ENCODE measurements at regions not wholly inside any gene's neighbourhood (a gene's known extent, or its start where the extent isn't known, plus 50 kb on each side); places are given as distances from the start of the nearest gene placed in this dataset.

DNA sequence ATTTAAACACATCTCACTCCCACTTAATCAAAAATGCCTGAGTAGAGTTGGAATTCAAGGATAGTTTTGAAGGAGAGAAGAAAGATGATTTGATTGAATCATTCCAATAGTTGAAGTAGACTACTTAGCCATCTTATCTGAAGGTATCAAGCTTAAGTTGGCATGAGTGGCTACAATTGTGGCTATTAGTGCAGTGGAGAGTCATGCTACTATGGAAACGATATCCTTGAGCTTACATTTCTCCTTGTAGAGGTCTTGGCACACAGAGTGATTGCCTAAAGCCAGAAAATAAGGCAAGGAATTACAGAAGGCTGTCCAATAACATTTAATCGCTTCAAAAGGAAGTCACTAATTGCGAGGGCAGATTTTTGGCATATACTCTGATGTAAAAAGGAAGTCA lies 1022.7 kb downstream of the IGSF11 start:
- no peak for DNase-seq

DNA sequence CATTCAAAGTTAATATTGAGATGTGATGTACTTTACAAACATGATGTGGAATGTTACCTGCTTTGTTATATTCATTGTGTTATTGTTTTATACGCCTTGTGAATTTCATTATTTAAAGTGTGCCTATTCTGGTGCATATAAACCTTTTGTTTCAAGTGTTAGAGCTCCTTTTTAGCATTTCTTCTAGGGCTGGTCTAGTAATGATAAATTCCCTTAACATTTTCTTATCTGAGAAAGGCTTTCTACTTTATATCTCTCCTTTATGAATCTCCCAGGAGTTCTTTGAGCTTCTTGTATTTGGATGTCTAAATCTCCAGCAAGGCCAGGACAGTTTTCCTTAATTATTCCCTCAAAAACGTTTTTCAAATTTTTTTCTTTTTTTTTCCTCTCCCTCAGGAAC lies 1005.6 kb downstream of the IGSF11 start:
- no peak for DNase-seq

DNA sequence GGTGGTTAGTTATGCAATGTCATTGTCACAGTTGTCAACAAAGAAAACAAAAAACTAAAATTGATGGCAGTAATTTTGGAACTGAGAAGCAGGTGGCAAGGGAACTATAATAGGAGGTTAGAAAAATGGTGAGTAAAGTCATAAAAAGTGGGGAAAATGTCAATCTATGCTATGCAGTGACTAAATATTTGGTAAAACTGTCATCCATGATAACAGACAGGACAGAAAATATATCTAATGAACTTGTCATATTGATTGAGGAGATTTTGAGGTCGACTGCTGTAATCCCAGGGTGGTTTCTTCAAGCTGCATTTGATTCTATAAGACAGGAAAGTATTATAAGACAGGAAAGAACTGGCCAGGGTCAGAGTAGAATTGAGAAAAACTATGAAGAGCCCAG lies 998.4 kb downstream of the IGSF11 start:
- no peak for DNase-seq

DNA sequence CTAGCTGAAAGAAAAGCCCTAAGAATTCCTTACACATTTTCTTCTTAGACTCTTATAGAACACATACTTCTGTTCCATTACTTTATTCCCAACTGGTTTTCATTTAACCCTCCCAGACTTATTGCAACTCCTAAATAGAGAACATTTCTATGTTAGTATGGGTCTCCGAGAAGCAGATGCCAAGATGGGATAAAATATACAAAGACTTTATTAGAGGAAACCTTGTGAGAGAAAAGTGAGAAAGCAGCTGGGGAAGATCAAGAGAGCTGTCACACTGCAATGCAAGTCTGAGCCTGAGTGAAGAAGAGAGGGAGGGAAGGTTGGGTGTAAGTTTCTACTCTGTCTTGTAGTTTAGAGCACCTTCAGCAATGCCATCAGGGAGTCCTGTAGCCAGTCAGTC lies 979.3 kb downstream of the IGSF11 start:
- no peak for DNase-seq

DNA sequence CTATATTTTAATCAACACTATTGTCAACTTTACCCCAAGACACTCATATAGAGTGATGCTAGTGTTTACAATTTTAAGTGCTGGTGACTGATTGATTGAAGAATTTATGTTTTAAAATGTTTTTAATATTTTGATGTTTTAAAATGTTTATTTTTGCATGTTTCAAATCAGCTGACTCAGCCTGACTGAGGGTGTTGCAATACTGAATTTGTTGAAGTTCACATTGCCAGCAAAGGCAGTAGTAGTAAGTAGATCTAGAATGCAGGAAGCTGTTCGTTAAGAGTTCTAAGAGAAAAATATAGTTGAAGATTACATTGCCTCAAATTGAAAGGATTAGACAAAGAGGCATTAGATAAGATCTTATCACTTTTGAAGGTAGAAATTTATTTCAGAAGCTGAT lies 977.6 kb downstream of the IGSF11 start:
- DNase-seq = no peak

DNA sequence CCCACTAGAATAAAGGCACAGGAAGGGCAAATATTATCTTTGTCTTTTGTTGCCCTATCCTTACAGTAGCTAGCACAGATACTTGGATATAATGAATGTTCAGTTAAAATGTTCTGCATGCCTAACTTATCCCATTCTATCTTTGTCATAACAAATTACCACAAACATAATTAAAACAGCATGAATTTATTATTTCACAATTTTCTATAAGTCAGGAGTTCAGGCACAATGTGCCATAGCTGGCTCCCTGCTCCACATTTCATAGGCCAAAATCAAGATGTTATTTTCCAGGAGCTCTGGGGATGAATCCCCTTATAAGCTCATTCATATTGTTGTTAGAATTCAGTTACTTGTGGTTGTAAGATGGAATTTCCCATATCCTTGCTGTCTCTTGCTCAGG lies 975.5 kb downstream of the IGSF11 start:
- DNase-seq = no peak

DNA sequence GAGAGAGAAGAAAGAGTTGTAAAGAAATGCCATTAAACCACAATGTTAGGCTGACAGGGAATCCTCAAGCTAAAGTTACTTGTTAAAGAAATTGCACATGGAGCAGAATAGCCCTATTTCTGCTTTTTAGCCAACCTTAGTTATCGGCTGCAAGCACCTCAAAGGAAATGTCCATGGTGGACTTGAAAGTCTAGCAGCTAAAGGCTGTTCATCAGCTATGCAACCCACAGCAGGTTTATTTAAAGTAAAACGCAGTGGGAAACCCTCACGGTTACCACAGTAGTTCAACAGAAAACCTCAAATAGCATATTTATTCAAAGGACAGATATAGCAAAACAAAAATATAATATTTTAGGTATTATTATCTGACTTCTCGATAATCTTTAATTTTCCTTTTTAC lies 967.2 kb downstream of the IGSF11 start:
- DNase-seq = no peak

DNA sequence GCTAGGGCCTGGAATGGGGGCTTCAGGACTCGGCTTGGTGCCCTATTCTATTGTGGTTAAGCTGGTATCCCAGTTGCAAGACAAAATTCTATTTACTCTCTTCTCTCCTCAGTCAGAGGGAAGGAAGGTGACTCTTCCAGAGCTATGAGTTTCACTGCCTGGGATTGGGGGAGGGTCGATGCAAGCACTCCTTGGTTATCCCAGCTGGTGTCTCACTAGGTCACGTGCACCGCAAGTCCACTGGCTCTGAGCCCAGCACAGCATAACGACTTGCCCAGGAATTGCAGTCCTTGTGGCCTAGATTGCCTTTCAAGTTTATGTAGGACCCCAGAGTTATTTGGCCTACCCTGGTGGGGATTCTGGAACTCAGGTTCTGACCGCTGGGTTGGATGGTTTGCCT lies 958.8 kb downstream of the IGSF11 start:
- DNase-seq = no peak

DNA sequence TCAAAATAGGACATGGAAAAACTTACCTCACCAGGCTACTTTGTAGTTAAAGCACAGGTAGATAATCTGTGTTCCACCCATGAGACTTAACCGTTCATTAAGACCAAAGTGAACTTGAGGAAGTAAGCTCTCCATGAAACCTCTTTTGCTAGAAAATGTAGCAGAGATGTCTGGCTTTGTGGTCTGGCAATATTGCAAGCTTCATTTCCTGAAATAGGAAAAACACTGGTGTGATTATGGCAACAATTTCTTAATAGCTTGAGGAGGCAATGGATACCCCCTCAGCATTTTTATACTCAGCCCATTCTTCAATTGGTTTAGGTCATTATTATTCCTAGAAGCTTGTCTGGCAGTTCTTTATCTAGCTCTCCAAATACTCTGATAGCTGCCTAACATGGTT lies 957.3 kb downstream of the IGSF11 start:
- no peak for DNase-seq

DNA sequence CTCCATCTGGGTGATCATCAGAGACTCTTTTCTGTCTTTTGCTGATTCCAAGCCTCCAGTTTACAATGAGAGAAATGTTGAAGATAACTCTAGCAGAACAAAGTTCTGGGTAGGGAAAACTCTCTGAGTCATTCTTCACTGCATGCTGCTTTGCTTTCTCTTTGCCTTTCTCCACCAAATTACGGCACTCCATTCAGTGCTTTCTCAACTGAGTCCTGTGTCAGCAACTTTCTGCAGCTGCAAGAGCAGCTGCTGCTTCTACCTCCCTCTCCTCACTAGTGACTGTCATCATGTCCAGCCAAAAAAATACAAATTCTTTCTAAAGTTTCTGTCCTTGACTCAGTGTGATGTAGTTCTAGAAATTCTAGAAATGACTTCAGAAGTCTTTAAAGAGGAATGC lies 953.8 kb downstream of the IGSF11 start:
- DNase-seq = no peak

DNA sequence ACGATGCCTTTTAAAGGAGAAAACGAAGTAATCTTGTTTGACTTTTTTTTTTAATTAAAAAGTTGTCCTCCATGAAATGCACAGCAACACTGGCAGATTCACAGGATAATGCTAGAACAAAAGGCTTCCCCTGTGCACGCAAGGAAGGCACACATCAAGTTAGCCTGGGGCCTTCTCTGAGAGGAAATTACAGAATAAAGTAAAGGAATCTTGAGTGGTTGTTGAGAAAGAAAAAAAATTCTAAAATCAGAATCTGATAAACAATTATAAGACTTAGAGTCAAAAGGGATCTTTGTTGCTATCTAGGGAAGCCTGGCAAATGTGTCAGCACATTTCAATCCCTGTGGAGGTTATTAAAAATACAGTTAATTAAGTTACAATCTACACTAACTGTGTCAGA lies 946.0 kb downstream of the IGSF11 start:
- no peak for DNase-seq

DNA sequence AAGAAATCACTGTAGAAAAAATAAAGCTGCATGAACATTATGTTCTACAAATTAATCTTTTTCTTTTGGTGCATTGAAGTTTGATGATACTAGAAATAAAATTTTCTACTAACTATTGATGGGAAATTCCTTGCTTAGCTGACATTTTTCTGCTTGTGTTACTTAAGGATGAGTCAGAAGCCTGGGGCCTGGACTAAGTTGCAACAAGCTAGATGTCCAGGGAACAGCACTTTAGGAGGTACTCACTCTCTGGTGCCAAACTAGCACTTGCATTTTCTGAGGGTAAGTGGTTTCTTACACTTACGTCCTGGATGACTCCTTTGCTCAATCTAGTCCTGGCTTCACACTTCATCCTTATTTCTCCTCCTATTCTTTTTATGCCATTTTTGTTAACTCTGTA lies 945.1 kb downstream of the IGSF11 start:
- no peak for DNase-seq

DNA sequence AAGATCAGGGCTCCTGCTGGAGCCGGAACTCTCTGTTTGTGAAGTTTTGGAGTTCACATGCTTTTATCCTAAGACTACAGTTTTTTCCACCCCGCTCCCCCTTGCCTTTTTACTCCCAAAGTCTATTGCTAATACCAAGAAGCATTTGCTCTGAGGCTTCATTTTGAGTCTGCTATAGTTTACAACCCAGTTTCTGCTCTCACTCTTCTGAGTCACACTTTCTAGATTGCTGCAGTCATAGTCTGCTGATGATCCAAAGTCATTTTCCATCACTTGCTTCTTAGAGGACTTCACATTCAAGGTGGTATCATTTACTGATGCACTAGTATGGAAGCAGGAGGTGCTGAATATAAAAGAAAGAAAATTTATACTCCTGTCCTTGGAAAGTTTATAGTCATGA lies 937.4 kb downstream of the IGSF11 start:
- DNase-seq = no peak

DNA sequence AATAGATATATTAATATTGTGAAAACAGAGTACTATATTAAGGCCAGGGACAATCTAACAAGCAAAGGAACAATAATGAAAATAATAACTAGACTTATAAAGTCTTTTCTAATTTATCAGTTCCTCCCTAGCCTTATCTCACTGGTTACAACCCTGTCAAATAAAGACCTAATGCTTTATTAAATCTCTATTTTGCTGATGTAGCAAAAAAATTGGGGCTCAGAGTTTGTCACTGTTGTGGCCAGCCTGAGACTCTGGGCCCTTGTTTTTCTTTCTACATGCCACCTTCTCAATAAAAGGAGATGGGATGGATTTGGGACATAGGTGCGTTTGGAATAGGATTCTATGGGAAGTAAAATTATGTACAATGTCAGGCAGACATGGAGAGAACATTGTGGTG lies 937.0 kb downstream of the IGSF11 start:
- no peak for DNase-seq

DNA sequence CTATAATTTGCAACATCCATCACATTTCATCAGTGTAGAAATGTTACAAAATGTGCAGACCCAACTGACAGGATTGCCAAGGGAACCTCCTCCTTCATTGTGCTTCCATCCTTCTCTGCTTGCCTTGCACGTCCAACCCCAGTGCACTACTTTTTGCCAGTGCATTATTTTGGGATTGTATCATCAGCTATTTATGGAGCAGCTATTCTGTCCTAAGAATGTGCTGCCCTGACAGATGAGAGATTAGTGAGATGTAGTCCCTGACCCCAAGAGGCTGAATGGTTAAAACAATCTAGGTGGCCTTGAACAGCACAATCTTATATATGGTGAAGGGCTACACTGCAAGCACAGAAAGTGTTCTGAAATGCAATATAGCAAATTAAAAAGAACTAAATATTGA lies 935.8 kb downstream of the IGSF11 start:
- DNase-seq = no peak

DNA sequence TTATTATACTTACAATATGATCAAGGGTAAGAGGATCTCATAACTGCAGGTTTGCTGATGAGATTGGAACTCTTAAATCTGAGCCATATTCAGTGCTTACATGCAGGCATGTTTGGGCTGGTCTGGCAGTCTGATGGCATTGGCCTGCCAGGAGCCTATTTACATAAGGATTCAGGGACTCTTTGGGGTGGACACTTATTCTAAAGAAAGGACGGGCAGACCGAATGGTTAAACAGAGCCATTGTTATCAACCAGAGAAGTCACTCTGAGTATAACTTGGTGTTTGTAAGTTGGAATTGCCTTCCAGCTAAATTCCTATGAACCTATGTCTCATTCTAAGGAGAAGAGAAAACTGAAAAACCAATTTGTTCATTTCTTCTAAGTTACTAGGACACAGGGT lies 932.8 kb downstream of the IGSF11 start:
- no peak for DNase-seq

DNA sequence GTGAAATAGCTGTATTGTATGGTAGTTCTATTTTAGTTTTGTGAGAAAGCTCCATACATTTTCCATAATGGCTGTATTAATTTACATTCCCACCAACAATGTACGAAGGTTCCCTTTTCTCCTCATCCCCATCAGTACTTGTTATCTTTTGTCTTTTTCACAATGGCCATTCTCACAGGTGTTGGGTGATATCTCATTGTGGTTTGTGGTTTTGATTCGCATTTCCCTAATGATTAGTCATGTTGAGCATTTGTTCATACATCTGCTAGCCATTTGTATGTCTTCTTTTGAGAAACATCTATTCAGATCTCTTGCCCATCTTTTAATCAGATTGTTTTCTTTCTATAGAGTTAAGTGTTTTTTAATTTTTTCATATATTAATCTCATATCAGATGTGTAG lies 931.9 kb downstream of the IGSF11 start:
- no peak for DNase-seq

DNA sequence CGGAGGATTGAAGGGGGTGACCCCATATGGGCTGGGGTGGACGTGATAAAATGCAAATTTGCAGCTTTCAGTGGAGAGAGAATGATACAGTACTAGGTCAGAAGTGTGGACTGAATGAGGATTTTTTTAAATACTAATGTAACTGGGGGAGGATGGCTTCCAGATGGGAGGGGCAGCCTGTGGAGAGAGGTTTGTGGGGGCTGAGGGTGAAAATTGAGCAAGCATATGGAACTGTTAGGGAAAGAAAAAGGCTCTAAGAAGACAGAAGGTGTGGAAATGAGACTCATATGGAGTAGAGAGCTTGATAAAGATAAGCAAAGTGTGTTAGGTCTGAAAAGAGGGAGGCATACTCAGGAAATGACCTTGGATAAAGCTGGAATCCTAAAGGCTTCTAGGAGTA lies 926.4 kb downstream of the IGSF11 start:
- no peak for DNase-seq

DNA sequence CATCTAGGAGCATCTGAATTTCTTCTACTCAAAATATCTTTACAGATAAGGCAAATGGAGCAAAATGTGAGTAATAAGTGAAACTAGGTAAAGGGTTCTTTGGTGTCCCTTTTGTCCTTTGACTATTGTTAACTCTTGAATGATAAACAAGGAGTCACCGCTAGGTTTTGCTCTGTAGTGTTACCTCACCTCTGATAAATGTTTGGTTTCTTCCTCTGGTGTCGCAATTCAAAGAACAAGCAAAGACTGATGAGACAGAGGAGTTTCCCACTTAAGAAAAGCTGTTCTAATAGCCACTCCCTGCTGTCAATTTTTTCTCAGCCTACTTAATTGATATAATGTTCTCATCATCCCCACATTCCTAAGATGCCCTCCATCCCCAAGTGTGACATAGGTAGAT lies 925.9 kb downstream of the IGSF11 start:
- DNase-seq = no peak

DNA sequence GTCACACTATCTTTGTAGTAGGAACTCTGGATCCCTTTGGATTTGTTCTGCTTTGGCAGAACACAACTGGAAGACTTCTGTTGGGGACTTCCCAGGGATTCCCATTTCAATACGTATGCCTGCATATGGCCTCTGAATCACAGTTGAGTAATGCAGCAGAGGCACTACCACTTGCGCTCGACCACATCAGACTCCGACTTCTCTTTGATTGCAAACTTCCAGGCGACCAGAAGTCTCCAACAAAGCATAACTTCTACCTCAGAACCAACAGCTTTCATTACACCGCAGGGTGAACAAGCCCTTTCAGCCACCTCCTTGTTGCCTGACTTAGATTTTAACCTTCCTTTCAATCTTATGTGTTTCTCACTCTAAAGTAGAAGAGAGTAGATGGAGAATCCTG lies 924.4 kb downstream of the IGSF11 start:
- no peak for DNase-seq

DNA sequence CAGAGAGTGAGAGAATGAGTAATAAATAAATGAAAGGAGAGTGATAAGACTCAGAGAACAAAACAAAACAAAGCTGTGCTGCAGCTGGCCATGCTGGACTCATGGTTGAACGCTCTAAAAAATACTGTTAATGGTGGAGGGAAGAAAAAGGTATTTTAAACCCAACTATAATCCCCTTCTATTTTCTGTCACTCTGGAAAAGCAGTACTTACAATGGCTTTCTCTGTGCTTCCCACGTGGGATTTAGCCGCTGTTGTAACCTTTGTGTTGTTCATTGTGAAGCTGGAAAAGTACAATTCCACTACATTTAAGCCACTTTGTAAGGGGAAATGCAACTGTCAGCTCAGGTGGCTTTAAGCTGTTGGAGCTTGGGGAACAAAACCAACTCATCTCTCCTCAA lies 917.7 kb downstream of the IGSF11 start:
- DNase-seq = no peak

DNA sequence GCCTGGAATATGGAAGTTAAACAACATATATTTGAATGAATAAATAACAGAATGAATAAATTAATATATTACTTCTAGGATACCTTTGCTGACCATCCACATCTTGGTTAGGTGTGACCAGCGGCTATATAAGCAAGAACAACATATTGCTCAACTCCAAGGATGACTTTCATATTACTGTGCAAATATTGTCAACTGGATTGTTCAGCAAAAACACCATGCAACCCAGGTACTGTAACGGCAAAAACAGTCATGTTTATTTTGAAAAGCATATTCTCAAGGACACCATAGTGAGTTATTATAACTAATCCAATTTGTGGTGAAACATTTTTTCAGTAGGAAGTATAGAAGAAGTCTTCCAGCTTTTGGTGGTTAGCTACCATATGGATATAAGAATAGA lies 907.9 kb downstream of the IGSF11 start:
- DNase-seq = no peak

DNA sequence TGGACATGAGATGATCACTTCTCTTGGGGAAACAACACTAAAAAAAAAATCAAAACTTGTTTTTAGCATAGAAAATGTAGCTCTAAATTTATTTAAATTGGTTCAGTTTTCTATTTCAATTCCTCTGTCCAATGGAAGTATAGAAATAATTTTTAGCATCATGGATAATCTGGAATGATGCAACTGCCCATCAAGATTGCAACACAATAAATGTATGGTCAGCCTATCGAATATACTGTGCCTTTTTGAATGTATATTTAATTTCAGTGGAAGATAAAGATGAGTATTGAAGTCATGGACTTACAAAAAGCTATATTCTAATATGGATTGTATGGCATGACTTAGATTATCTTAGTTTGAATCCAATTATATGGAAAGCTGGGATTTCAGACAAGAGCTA lies 906.7 kb downstream of the IGSF11 start:
- no peak for DNase-seq

DNA sequence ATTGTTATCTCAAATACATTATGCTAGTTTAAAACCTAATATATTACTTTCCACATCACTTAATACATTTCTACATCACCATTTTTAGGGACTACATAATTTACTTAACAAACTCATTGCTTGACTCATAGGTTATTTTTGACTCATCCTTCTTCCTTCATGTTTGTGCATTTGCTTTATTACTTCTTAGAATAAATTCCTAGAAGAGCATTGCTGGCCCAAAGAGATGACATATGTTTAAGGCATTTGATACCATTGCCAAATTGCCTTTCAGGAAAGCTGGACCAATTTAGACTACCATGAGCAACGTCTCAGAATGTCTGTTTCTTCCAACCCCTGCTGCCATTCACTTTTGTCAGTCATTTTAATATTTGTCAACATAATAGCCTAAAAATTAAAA lies 905.8 kb downstream of the IGSF11 start:
- DNase-seq = no peak

DNA sequence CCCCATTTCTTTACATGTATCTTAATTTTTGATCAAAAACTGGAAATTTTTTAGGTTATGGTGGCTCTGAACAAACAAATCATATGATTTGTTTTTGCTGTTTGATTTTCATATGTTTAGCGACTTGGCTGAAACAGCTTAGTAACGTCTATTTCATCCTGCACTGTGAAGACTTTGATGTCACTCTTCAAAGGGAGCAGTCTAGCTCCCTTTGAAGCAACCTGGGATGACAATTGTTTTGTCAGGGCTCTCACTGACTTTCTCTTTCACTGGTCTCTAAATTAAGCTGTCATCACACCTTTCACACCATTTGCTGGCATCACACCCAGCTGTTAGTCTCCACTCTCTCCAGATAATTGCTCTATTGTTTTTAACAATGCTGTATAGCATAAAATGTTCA lies 896.9 kb downstream of the IGSF11 start:
- DNase-seq = no peak

DNA sequence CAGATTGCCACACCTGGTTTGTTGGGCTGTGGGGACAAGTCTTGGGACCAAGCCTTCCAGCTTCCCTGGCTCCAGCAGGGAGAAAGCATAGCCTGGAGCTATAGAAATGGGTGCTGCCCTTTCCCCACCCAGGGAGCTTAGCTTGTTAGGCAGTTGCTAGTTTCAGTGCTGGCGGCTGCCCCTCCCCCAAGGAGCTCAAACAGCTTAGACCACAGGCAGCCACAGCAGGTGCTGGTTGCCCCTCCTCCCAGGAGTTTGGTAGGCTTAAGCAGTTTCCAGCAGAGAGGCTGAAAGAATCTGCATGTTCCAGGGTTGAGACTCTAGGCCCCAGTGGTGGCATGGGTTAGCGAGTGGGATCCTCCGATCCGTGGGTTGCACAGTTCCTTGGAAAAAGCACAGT lies 889.7 kb downstream of the IGSF11 start:
- no peak for DNase-seq
